GM21447 (cell line): ENCODE measurements at regions not wholly inside any gene's neighbourhood (a gene's known extent, or its start where the extent isn't known, plus 50 kb on each side); places are given as distances from the start of the nearest gene placed in this dataset.

Experiments used
- ATAC-seq: cut with Tn5 transposase; IDR thresholded peaks from one replicate; pipeline ENCODE4 v1.9.1; 2021; ENCODE audit not compliant: unreplicated experiment

- ATAC-seq = no peak
Observed at GRCh38 chr12:69095765-69096477, 143.4 kb upstream of the CPSF6 start.

- no peak for ATAC-seq
Observed at GRCh38 chr12:69096669-69097335, 142.6 kb upstream of the CPSF6 start.

GRCh38 chr12:69097619-69098368 lies 141.6 kb upstream of the CPSF6 start:
- ATAC-seq = no peak

- ATAC-seq = no peak
Observed at GRCh38 chr12:69099201-69099837, 140.1 kb upstream of the CPSF6 start.

GRCh38 chr12:69101505-69101904 lies 137.9 kb upstream of the CPSF6 start:
- no peak for ATAC-seq

- ATAC-seq = no peak
Observed at GRCh38 chr12:69102856-69103255, 136.5 kb upstream of the CPSF6 start.

GRCh38 chr12:69105101-69105962 lies 134.0 kb upstream of the CPSF6 start:
- no peak for ATAC-seq

GRCh38 chr12:69106482-69107118 lies 132.8 kb upstream of the CPSF6 start:
- ATAC-seq = no peak

- no peak for ATAC-seq
Observed at GRCh38 chr12:69107541-69107940, 131.8 kb upstream of the CPSF6 start.

GRCh38 chr12:69108037-69108436 lies 131.3 kb upstream of the CPSF6 start:
- ATAC-seq = no peak

GRCh38 chr12:69112616-69113015 lies 126.8 kb upstream of the CPSF6 start:
- no peak for ATAC-seq

- no peak for ATAC-seq
Observed at GRCh38 chr12:69115099-69115498, 124.3 kb upstream of the CPSF6 start.

- ATAC-seq = no peak
Observed at GRCh38 chr12:69115951-69116350, 123.4 kb upstream of the CPSF6 start.

- ATAC-seq = no peak
Observed at GRCh38 chr12:69117566-69118266, 121.7 kb upstream of the CPSF6 start.

- no peak for ATAC-seq
Observed at GRCh38 chr12:69118516-69118915, 120.9 kb upstream of the CPSF6 start.

- ATAC-seq = no peak
Observed at GRCh38 chr12:69119770-69120169, 119.6 kb upstream of the CPSF6 start.

GRCh38 chr12:69120354-69120753 lies 119.0 kb upstream of the CPSF6 start:
- no peak for ATAC-seq

GRCh38 chr12:69123311-69123710 lies 116.1 kb upstream of the CPSF6 start:
- no peak for ATAC-seq

GRCh38 chr12:69123919-69124638 lies 115.3 kb upstream of the CPSF6 start:
- ATAC-seq = no peak
